ENCODE measurements at regions not wholly inside any gene's neighbourhood (a gene's known extent, or its start where the extent isn't known, plus 50 kb on each side); places are given as distances from the start of the nearest gene placed in this dataset.

DNA sequence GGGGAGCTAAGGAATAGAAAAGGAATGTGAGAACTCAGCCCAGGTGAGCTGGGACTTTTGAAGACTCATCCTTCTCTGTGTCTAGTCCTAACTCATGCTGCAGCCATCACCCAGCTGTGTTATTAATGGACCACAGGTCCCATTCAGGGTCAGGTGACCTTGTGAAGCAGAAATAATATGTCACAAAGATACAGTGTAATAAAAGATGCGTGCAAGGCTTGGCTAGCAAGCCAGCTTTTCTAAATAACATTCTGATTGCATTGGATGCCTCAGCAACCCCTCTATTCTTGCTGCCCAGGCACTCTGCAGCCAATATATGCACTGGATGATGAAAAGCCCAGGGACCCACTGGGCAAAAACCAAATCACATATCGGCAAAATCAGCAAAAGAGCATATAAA lies 393.1 kb upstream of the PIK3C3 start:
- no peaks in the 10 kb centered on the region for H3K27me3 ChIP-seq (ENCODE audit: insufficient read depth, low read length)
- H3K9me3 Mint-ChIP-seq = peaks cover 0 to 5% (median 2%) of the 10 kb centered on the region in 8 donors
- ChIA-PET POLR2A (ENCODE audit: partially characterized antibody) (no interaction called here), CTCF (ENCODE audit: partially characterized antibody) (no interaction called here)
- intact Hi-C loops (cut with micrococcal nuclease) = no loop called here
- H3K4me1 Mint-ChIP-seq = no peaks in the 10 kb centered on the region
- no peaks in the 10 kb centered on the region for H3K36me3 Mint-ChIP-seq
- no peaks in the 10 kb centered on the region for H3K9me3 ChIP-seq (ENCODE audit: control insufficient read depth in 1 of 2, low read length in 2 of 2)
- no peak for DNase-seq
- no peaks in the 10 kb centered on the region for H3K4me1 ChIP-seq (ENCODE audit: insufficient read depth, low read length)
- H3K27ac Mint-ChIP-seq = no peak overlapping the region
- H3K27me3 Mint-ChIP-seq = no peaks in the 10 kb centered on the region
- H3K4me3 ChIP-seq (ENCODE audit: low read length in 2 of 2) = no peak overlapping the region
- H3K36me3 ChIP-seq (ENCODE audit: insufficient read depth, low read length) = no peaks in the 10 kb centered on the region
- no peak overlapping the region for H3K4me3 Mint-ChIP-seq
- H3K27ac ChIP-seq (ENCODE audit: low read depth, low read length) = no peak overlapping the region

DNA sequence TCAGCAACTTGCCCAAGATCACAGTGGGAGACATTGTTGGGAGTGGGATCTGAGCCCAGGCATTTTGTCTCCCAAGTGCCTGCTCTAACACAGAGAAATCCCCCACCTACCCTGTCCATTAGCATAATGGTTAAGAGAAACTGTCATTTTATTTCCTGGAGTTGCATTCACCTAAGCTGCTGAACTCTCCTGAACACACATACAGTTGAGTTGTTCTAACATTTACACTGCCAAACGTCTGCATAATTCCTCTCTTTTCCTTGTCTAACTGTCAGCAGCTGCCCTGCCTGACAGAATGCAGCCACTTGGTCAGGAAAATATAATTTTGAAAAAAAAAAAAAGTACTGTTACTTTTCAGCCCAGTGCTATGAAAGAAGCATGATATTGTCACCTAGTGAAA lies 396.3 kb upstream of the PIK3C3 start:
- H3K36me3 Mint-ChIP-seq = no peaks in the 10 kb centered on the region

DNA sequence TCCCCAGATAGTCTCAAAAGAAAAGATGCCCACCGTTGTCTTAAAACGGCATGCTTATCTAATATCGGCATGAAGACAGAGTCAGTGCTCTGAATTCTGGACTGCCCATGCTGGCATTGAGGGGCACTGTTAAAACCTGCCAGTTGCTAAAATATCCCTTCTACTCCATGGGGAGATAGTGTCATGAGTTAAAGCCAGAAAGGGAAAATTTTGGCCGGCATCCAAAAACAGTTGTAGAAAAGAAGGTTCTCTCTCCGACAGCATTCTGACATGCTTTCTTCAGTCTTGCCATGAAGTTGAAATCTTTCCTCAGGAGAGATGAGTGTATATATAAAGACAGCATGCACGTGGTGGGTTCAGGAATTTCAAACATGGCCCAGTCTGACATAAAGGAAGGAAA lies 401.3 kb upstream of the PIK3C3 start:
- ChIA-PET CTCF (ENCODE audit: partially characterized antibody) (no interaction called here), POLR2A (ENCODE audit: partially characterized antibody) (no interaction called here)
- no peaks in the 10 kb centered on the region for H3K36me3 Mint-ChIP-seq
- H3K27me3 Mint-ChIP-seq = no peaks in the 10 kb centered on the region
- intact Hi-C loops (cut with micrococcal nuclease) = no loop called here
- Histone ChIP-seq H3K4me1 (ENCODE audit: insufficient read depth, low read length) (no peaks in the 10 kb centered on the region), H3K36me3 (ENCODE audit: insufficient read depth, low read length) (no peaks in the 10 kb centered on the region), H3K27me3 (ENCODE audit: insufficient read depth, low read length) (no peaks in the 10 kb centered on the region), H3K27ac (ENCODE audit: low read depth, low read length) (no peak overlapping the region), H3K4me3 (ENCODE audit: low read length in 2 of 2) (no peak overlapping the region), H3K9me3 (ENCODE audit: control insufficient read depth in 1 of 2, low read length in 2 of 2) (no peaks in the 10 kb centered on the region)
- H3K4me3 Mint-ChIP-seq = no peak overlapping the region
- H3K27ac Mint-ChIP-seq = no peak overlapping the region
- no peaks in the 10 kb centered on the region for H3K4me1 Mint-ChIP-seq
- peaks cover 0 to 5% (median 3%) of the 10 kb centered on the region in 8 donors for H3K9me3 Mint-ChIP-seq
- no peak for DNase-seq

More for the DNA sequence above, 396.3 kb upstream of the PIK3C3 start:
- H3K27ac ChIP-seq (ENCODE audit: low read depth, low read length) = no peak overlapping the region
- H3K4me1 ChIP-seq (ENCODE audit: insufficient read depth, low read length) = no peaks in the 10 kb centered on the region
- intact Hi-C loops (cut with micrococcal nuclease) = no loop called here
- H3K36me3 ChIP-seq (ENCODE audit: insufficient read depth, low read length) = no peaks in the 10 kb centered on the region
- H3K9me3 ChIP-seq (ENCODE audit: control insufficient read depth in 1 of 2, low read length in 2 of 2) = no peaks in the 10 kb centered on the region
- Mint-ChIP-seq H3K27me3 (no peaks in the 10 kb centered on the region), H3K9me3 (peaks cover 0 to 5% (median 1%) of the 10 kb centered on the region in 8 donors), H3K4me3 (no peak overlapping the region), H3K4me1 (no peaks in the 10 kb centered on the region), H3K27ac (no peak overlapping the region)
- POLR2A ChIA-PET (ENCODE audit: partially characterized antibody) = no interaction called here
- H3K27me3 ChIP-seq (ENCODE audit: insufficient read depth, low read length) = no peaks in the 10 kb centered on the region
- CTCF ChIA-PET (ENCODE audit: partially characterized antibody) = no interaction called here
- H3K4me3 ChIP-seq (ENCODE audit: low read length in 2 of 2) = no peak overlapping the region
- no peak for DNase-seq

DNA sequence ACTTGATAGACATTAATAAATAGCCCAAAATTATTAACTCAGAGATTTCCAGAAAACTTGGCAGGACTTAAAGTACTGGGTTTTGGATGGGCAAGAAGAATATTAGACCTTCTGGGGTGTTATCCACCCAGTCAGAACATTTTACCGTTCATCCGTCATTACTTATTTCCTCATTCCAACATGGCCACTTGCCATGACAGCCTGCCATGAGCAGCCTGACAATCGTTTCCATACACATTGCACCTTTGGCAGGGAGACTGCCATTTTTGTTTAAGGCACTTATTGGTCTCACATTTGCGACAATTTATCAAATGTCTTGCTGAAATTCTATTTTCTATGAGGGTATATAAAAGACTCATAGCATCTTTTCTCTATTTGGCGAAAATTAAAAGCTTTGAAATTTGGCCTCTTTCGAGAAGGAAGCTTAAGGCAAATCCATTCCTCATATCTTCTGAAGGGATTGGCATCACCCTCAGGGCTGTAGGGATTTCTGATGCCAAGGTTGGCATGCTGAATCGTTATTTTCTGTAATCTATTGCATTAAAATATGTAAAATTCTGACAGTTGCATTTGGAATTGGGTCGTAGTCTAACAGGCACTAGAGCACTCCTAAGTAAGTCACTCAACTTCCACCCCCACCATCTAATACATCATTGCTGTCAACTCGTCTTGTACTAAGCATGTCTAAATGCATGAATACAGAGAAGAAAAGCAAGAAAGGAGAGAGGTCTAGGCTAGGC lies 406.3 kb upstream of the PIK3C3 start:
- Histone ChIP-seq H3K27me3 (ENCODE audit: insufficient read depth, low read length) (no peaks in the 10 kb centered on the region), H3K4me3 (ENCODE audit: low read length in 2 of 2) (no peak overlapping the region), H3K9me3 (ENCODE audit: control insufficient read depth in 1 of 2, low read length in 2 of 2) (no peaks in the 10 kb centered on the region), H3K27ac (ENCODE audit: low read depth, low read length) (no peak overlapping the region), H3K36me3 (ENCODE audit: insufficient read depth, low read length) (no peaks in the 10 kb centered on the region), H3K4me1 (ENCODE audit: insufficient read depth, low read length) (no peaks in the 10 kb centered on the region)
- ChIA-PET CTCF (ENCODE audit: partially characterized antibody) (no interaction called here), POLR2A (ENCODE audit: partially characterized antibody) (no interaction called here)
- Mint-ChIP-seq H3K9me3 (peaks cover 0 to 5% (median under 1%) of the 10 kb centered on the region in 8 donors), H3K4me1 (no peaks in the 10 kb centered on the region), H3K36me3 (no peaks in the 10 kb centered on the region), H3K27me3 (no peaks in the 10 kb centered on the region), H3K4me3 (no peak overlapping the region), H3K27ac (no peak overlapping the region)
- intact Hi-C loops (cut with micrococcal nuclease) = no loop called here
- no peak for DNase-seq

DNA sequence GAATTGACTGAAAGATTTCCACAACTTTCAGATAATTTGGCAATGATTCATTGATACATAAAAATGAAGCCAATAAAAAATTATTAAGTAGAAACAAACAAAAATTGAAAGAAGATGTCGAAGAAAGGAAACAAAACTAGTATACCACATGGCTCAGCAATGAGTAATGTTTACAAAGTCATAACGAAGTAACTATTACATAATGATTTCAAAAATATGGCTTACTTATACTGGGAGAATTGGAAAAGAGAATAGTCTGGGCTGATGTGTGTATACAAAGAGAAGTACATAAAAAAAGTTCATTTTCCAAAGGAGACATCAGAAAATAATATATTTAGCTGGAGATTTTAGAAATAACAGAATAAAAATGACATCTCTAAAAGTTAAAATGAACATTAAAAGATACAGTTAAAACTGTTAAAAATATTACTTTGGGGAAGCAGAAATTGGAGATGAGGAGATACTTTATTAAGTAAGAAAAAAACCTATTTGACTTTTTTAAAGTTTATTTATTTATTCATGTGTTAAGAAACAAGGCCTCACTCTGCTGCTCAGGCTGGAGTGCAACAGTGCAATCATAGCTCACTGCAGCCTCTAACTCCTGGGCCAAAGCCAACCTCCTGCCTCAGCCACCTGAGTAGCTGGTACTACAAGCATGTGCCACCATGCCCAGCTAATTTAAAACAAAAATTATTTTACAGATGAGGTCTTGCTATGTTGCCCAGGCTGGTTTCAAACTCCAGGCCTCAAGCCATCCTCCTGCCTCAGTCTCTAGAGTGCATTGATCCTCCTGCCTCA lies 409.7 kb upstream of the PIK3C3 start:
- Mint-ChIP-seq H3K4me3 (no peak overlapping the region), H3K4me1 (no peaks in the 10 kb centered on the region), H3K27me3 (no peaks in the 10 kb centered on the region), H3K9me3 (peaks cover 0 to 13% (median under 1%) of the 10 kb centered on the region in 8 donors), H3K27ac (no peak overlapping the region), H3K36me3 (no peaks in the 10 kb centered on the region)
- ChIA-PET CTCF (ENCODE audit: partially characterized antibody) (no interaction called here), POLR2A (ENCODE audit: partially characterized antibody) (no interaction called here)
- Histone ChIP-seq H3K27me3 (ENCODE audit: insufficient read depth, low read length) (no peaks in the 10 kb centered on the region), H3K4me3 (ENCODE audit: low read length in 2 of 2) (no peak overlapping the region), H3K36me3 (ENCODE audit: insufficient read depth, low read length) (no peaks in the 10 kb centered on the region), H3K27ac (ENCODE audit: low read depth, low read length) (no peak overlapping the region), H3K9me3 (ENCODE audit: control insufficient read depth in 1 of 2, low read length in 2 of 2) (no peaks in the 10 kb centered on the region), H3K4me1 (ENCODE audit: insufficient read depth, low read length) (no peaks in the 10 kb centered on the region)
- intact Hi-C loops (cut with micrococcal nuclease) = no loop called here
- no peak for DNase-seq

DNA sequence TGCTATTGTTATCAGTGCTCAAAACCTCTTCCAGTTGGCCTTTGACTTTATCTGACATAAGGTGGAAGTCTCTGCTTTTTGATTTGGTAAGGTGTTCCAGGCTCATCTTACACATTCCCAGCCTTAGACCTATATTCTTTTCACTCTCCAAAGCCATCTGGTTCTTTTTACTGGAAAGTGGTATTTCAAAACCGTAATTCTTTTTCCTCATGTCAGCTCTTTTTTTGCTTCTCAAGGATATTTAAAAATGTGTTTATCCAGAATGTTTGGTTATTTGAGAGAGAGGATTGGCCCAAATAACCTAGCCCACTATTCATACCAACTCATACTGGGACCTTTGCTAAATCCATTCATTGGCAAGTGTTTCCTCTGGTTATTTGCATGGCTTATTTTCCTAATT lies 411.2 kb upstream of the PIK3C3 start:
- no peaks in the 10 kb centered on the region for H3K36me3 Mint-ChIP-seq
- no peak overlapping the region for H3K27ac ChIP-seq (ENCODE audit: low read depth, low read length)
- no peak overlapping the region for H3K4me3 Mint-ChIP-seq
- H3K4me1 ChIP-seq (ENCODE audit: insufficient read depth, low read length) = no peaks in the 10 kb centered on the region
- no peaks in the 10 kb centered on the region for H3K36me3 ChIP-seq (ENCODE audit: insufficient read depth, low read length)
- ChIA-PET POLR2A (ENCODE audit: partially characterized antibody) (no interaction called here), CTCF (ENCODE audit: partially characterized antibody) (no interaction called here)
- peaks cover 0 to 14% (median 3%) of the 10 kb centered on the region in 8 donors for H3K9me3 Mint-ChIP-seq
- no peak overlapping the region for H3K27ac Mint-ChIP-seq
- H3K27me3 Mint-ChIP-seq = no peaks in the 10 kb centered on the region
- H3K27me3 ChIP-seq (ENCODE audit: insufficient read depth, low read length) = no peaks in the 10 kb centered on the region
- intact Hi-C loops (cut with micrococcal nuclease) = no loop called here
- DNase-seq = no peak
- H3K4me3 ChIP-seq (ENCODE audit: low read length in 2 of 2) = no peak overlapping the region
- no peaks in the 10 kb centered on the region for H3K9me3 ChIP-seq (ENCODE audit: control insufficient read depth in 1 of 2, low read length in 2 of 2)
- H3K4me1 Mint-ChIP-seq = no peaks in the 10 kb centered on the region

DNA sequence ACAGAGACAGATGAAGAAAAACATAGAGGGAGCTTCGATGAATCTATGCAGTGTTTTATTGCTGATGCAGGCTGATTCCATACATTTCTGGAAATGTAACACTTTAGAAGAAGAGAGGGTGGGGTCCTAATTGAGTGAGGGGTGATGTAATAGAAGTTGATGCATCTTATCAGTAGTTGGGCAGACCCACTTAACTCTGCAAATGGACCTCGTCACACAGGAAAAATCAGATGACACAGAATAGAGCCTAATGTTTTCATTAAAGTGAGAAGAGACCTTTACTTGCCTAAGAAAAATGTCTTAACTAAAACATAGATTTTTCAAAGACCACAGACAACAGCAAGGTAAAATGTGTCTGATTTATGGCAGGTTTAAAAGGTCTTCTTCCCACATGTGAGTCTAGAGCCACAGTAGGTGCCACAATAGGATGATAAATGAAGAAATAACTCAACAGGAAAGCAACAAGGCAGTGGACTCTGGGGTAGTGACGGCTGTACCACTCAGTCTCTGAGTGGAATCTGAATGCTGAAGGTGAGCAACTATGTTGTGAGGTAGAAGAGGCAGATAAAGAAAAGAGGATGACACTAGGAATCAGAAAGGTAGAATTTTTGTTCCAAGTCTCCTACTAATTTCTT lies 414.7 kb upstream of the PIK3C3 start:
- intact Hi-C loops (cut with micrococcal nuclease) = no loop called here
- Histone ChIP-seq H3K4me1 (ENCODE audit: insufficient read depth, low read length) (no peaks in the 10 kb centered on the region), H3K27ac (ENCODE audit: low read depth, low read length) (no peak overlapping the region), H3K27me3 (ENCODE audit: insufficient read depth, low read length) (no peaks in the 10 kb centered on the region), H3K36me3 (ENCODE audit: insufficient read depth, low read length) (no peaks in the 10 kb centered on the region), H3K9me3 (ENCODE audit: control insufficient read depth in 1 of 2, low read length in 2 of 2) (no peaks in the 10 kb centered on the region), H3K4me3 (ENCODE audit: low read length in 2 of 2) (no peak overlapping the region)
- Mint-ChIP-seq H3K27ac (no peak overlapping the region), H3K4me3 (no peak overlapping the region), H3K9me3 (peaks cover 0 to 20% (median 8%) of the 10 kb centered on the region in 8 donors), H3K27me3 (no peaks in the 10 kb centered on the region), H3K36me3 (no peaks in the 10 kb centered on the region), H3K4me1 (no peaks in the 10 kb centered on the region)
- ChIA-PET POLR2A (ENCODE audit: partially characterized antibody) (no interaction called here), CTCF (ENCODE audit: partially characterized antibody) (no interaction called here)
- DNase-seq = no peak

All from CD4-positive, alpha-beta memory T cell (primary cell).